Fibroblast of upper back skin (primary cell): ENCODE measurements at regions not wholly inside any gene's neighbourhood (a gene's known extent, or its start where the extent isn't known, plus 50 kb on each side); places are given as distances from the start of the nearest gene placed in this dataset.

Experiments used
- DNase-seq: peaks from one replicate; pipeline ENCODE4 v3.0.0-alpha.2; 2013

DNA sequence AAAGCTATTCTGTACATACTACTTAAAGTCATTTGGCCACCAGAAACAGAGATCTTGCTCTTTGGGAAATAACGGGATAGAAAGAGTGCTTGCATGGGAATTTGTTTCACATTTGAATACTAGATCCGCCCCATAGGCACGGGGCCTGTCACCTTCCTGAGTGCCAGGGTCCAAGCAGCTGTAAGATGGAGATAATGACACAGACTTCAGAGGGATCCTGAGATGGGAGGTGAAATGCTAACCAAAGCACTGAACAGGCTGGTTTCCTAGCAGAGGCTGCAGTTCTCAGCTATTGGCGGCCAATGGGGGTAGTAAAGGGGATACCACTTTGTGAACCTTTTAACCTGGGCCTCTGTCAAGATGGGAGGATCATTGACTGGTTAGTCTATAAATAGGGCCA is 225.4 kb downstream of the IRF8 start:
- no peak for DNase-seq

DNA sequence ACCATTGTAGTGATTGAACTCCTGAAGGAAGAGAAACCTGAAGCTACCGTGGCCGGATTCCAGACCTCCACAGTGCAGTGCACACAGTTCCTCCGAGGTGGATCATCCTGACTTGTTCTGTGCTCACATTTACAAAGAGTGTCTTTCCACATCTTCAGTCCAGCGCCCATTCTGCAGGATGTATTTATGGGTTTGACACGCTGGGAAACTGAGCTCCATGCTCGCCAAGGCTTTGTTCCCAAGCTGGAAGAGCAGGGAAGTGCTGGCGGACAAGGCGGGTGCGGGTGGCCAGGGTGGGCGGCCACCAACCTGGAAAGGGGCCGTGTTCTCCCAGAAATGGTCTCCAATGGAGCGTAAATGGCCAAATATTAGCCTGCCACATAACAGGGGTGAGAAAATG is 227.9 kb downstream of the IRF8 start:
- no peak for DNase-seq

DNA sequence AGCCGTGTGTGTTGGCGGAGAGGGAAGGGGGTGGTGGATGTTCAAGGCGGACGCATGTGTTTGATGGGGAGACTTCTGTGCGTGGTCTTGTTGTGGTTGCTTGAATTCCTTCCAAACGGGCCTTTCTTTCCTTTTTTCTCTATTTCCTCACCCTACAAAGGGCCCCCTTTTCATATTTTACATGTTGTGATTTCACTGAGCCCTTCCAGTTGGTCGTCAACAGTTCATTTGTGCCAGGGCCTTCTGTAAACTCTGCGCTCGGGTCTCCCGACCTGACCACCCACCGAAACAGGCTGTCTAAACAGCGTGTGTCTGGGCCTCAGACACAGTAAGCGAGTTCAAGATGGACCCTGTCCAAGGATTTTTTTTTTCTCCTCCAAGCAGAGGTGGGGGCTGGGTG is 228.4 kb downstream of the IRF8 start:
- DNase-seq: no peak

DNA sequence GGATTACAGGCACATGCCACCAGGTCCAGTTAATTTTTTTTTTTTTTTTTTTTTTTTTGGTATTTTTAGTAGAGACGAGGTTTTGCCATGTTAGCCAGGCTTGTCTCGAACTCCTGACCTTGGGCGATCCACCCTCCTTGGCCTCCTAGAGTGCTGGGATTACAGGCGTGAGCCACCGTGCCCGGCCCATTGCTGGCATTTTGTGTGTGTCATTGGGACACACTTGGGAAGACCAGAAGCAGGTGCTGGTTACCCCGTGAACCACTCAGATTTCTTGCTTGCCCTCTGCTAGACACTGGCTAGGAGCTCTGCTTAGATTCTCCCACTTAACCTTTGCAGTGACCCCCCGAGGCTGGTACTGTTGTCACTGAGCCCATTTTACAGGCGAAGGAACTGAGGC is 229.3 kb downstream of the IRF8 start:
- DNase-seq: no peak

DNA sequence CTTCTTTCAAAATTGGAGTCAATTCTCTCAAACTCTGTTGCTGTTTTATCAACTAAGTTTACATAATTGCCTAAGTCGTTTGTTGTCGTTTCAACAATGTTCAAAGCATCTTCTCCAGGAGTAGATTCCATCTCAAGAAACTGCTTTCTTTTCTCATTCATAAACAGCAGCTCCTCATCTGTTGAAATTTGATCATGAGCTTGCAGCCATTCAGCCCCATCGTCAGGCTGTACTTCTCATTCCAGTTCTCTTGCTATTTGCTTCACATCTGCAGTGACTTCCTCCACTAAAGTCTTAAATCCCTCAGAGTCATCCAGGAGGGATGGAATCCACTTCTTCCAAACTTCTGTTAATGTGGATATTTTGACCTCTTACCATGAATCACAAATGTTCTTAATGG is 230.6 kb downstream of the IRF8 start:
- no peak for DNase-seq

DNA sequence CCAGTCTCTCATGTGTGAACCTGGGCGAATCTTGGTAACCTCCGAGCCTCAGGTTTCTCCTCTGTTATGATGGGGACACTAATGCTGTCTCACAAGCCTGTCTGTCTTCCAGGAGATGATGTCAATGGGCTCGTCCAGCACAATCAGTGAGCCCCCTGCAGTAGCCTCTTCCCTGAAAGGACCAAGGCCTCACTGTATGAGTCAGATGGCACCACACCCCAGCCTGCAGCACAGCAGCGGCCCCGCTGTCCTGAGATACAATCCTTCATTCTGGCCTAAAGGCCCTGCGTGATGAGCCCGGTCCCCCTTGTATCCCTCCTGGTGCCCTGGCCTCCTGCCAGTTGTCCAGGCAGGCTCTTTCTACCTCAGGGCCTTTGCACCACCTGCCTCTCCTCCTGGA is 234.4 kb downstream of the IRF8 start:
- DNase-seq: no peak

DNA sequence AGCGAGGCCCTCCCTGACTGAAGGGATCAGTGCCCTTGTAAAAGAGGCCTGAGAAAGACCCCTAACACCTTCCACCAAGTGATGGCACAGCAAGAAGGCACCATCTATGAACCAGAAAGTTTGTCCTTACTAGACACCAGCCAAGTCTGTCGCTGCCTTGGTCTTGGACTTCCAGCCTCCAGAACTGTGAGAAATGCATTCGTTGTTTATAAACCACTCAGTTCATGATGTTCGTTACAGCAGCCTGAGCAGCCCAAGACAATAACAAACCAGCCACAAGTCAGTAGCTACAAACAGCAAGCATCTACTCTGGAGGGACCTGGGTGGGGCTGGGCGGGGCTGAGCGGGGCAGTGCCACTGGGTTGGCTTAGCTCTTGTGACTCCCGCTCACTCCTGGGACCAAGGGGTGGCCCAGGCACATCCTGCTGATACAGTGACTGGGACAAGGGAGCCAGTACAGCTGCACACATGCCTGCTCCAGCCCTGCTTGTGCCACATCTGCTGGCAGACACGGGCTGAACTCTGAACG is 234.9 kb downstream of the IRF8 start:
- no peak for DNase-seq

DNA sequence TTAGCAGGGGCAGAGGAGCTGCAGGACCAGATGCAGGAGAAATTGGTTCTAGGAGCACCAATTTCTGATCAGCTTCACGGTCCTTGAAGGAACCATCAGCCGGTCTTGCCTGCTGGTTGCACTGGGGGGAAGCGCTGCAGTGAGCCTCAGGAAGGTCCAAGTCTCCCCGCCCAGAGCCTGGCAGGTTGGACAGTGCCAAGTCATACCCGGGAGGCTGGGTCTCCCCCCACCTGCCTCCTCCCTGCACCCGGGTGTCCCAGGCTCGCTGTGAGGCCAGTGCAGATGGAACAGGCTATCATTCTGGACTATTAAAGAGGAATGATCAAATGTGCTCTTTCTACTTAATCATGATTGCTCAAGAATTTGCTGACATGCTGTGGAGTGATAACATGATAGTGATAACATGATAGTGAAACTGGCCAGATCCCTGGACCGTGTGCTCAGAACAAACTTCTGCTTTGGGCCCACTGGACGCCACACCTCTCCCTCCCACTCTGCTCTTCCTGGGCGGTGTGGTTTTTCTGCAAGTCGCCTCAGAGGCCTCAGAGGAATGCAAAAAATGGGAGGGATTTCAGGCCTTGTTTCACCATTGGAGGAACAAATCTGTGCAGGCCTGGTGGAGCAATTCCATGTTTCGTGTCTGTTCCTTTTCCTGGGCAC is 236.0 kb downstream of the IRF8 start:
- DNase-seq: no peak

DNA sequence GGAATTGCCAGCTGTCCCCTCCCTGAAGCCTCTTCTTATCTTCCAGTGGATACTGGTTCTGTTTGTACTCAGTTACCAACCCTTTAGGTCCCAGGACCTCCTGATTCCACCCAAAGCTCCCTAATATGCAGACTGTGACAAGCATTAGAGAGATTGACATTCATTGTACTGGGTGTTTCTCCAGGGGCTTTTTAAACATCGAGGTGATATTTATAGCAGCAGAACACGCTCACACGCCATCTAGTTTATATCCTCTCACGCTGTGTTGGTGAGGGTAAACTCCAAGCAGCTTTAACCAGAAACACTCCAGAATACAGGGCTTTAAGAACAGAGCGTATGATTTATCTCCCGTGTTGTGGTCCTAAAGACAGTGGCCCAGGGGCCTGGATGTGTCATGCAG is 238.4 kb downstream of the IRF8 start:
- no peak for DNase-seq

DNA sequence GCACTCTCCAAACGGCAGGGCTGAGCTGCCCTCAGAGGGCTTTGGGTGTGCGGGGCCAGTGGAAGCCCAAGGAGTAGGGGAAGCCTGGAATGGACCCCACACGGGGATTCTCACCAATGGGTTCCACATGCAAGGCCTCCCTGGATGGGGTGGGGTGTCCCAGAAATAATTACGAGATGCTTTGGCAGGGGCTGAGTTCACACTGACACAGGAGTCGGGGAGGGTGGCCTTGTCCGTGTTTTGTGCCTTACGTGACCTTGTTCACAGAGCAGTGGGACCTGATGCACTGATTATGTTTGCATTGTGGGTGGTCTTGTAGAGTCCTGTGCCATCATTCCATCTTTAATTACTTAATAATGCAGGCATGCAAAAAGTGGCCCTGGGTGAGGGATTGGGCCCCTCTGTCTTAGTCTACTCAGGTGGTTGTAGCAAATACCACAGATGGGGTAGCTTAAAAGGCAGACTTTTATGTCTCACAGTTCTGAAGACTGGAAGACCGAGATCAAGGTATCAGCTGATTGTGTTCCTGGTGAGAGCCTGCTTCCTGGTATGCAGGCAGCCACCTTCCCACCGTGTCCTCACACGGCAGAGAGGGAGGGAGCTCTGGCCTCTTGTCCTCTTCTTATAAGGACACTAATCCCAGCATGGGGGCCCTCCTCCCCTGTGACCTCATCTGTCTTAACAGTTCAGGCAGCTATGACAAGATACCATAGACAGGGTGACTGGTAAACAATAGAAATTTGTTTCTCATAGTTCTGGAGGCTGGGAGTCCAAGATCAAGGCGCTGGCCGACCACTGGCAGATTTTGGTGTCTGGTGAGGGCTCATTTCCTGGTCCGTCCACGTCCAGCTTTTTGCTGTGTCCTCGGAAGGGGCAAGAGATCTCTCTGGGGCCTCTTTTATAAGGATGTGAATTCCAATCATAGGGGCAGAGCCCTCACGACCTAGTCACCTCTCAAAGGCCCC is 239.4 kb downstream of the IRF8 start:
- no peak for DNase-seq

DNA sequence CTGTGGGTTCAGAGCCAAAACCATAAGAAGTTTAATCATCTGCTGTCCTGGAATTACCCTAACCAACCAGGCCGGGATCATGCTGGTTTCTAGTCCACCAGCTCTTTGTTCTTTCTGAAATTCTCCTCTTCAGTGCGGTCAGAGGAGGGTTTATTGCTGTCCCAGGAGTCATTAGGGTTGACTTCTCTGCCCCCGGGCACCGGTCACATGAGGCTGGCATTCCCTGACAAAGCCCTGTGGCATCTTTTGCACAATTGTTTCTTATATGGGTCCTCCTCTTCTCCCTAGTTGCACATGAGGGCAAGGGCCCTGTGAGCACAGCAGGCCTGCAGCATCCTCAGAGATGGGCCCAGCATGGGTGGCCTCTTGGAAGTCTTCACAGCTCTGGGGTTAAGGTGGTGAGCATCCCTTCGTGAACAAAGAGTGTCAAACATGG is 243.9 kb downstream of the IRF8 start:
- no peak for DNase-seq

DNA sequence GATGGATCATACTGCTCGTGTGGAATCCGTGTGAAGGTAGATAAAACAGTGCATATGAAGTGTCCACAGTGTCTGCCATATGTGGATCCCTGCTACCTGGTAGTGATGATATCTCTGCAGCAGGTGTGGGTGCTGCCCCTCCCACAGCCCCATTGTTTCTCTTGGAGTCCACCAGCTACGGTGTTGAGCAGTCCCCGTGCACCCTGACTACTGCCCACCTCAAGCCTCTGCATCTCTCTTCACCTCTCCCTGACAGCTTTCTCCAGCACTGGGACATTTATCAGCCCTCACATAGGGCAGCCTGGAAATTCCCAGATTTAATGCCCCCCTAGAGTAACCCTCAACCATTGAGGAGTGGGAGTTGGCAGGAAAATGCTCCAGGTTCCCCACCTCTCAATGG is 244.7 kb downstream of the IRF8 start:
- DNase-seq: no peak

DNA sequence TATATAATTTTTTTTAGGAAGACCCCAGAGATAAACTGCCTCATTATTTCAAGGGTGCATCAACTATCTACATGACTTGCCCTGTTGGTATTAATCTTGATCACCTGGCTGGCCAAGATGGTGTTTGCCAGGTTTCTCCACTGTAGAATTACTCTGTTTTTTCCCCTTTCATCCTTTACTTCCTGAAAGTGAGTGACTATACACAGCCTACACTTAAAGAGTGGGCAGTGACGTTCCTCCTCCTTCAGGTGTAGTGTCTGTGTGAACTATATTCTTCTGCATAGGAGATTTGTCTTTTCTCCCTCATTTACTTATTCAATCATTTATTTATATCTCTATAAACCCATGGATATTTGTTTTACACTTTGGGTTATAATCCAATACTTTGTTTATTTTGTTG is 246.7 kb downstream of the IRF8 start:
- DNase-seq: no peak

DNA sequence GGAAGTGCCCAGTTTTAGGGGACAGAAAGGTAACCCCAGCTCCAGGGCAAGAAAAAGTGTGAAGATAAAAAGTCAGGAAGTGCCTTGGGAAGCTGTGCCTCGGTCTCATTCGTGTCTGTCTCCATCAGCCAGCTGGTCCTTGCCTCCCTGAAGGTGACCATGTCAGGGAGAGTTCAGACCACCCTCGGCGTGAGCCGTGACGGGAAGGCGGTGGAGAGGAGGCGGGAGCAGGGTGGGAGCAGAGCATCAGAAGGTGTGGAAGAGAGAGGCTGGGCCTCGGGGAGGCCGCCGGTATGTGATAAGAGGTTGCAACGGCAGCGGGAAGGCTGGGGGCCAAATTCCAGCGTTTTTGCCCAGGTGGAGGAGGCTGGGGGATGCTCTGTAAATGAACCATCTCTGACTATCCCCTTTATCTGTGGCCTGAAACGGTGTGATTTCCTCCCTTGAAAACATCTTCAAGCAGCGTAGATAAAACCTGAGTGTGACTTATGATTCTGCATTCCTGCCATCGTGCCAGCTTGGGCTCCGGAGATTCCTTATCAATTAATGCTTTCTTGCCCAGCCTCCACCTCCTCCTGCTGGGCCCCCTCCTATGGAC is 251.8 kb downstream of the IRF8 start:
- DNase-seq: no peak

DNA sequence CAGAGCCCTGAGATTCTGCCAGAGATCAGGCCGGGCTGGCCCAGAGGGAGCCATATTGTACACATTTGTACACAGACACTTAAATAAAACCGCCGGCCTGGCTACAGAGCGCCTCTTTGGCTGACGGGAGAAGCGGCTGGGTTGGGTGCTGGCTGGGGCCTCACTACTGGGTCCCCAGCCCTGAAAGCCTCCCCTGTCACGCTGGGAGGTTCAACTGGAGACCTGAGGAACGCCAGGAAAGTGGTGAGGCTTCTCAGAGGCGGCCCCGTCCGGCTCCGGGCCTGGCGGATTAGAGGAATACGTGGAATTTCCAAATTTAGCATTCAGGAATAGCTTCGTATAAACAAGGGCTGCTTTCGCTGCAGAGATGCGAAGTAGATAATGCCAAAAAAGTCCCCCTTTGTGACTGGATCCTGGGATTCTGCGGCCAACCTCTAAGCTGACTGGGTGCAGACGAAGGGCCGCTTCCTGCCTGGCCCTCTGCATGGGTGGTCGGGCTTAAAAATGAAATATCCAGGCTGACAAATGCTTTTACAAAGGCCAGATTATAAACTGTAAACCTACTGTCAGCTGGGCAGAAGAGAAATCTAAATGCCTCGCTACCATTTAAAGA is 252.4 kb downstream of the IRF8 start:
- no peak for DNase-seq

DNA sequence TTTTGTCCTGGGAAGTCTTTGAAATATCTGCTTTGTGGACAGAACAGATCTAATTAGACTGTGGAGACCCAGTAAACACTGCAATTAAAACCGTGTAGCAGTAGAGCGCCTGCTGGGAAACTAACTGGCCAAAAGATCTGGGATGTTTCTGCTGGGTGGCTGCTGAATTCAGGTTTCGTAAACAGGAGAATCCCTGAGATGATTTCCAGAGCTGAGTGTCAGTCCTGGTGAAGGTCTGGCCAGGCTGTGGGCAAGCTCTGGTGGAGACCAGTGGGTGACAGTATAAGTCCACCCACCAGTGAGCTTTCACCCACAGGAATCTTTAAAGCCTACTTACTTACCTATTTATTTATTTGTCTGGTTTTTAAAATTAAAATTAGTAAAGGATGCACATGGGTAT is 257.2 kb downstream of the IRF8 start:
- DNase-seq: no peak

DNA sequence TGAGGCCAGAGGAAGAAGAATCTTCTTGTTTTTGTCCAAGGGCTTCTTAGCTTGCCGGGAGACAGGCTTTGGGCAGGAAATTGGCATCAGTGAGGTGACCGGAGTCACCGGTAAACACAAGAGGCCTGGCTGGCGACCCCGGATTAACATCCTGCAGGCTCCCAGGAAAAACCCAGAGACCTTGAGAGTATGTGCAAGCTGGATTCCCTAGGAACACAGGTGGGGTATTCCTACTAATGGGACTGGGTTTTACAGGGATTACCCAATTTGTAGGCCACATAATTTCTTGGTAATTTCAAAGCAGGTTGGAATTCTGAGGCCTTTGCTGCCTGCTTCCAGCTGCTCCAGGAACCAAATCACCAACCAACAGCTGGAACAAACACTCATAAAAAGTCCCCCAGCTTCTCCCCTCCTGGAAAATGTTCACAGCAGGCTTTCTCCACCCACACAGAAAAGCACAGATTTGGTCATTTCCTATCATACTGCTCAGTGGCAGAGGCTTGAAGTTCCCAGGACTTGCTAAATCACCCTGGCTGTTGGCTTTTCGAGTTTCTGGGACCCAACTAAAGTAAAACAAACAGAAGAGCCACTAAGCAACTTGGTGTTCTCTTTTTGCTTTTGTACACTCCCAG is 258.8 kb downstream of the IRF8 start:
- DNase-seq: no peak

DNA sequence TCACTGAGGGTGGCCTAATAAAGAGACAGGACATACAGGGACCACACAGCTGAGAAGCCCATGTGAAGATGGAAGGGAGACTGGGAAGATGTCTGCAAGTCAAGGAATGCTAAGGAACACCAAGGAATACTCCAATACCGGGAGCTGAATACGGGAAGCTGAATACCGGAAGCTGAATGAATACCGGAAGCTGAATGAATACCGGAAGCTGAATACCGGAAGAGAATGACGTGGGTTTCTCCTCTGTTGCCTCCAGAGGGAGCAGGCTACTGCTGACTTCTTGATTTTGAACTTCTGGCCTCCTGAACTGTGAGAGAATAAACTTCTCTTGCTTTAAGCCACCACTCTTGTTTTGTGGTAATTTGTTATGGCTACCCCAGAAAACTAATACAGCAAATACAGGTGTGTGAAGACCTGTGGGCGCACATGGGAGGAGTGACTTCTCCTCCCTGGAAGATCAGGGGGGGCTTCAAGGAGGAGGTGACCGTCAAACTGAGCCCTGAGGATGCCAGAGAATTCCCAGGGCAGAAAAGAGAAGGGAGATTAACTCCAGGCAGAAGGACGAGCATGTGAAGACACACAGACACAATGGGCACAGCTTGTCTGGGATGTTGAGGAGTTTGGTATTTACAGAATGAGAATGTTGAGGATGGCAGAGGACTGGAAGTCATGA is 259.9 kb downstream of the IRF8 start:
- peak; percentile 3 for DNase-seq

DNA sequence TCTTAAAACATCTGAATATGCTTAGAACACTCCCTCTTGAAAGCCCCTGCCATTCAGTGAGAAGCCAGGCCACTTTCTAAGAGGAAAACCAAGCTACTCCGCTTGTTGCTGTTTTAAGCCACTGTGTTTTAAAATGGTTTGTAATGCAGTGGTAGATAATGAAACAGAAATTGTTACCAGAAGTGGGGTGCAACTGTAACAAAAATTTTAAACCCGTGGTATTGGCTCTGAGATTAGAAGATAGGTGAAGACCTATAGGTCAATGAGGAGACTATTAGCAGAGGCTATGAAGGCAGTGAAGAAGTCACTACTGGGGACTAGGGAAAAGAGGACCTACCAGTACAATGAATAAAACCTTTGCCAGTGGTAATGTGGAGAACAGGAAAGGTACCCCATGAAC is 266.5 kb downstream of the IRF8 start:
- DNase-seq: no peak

DNA sequence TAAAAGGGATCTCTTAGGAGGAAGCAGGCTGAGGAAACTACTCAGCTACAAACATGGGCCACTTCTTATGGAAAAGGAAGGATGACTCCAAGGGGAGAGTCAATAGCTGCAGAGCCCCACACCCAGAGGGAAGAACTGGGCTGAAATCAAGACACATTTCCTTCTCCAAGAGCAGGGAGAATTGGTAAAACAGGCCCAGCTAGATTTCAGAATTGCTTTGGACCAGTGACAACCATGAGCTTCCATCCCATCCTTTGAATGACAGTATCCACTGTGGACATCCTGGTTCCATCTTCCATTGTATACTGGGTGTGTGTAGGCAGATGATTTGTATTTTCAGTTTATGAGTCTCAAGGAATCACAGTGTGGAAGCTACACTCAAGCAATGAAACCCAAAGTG is 267.5 kb downstream of the IRF8 start:
- no peak for DNase-seq

DNA sequence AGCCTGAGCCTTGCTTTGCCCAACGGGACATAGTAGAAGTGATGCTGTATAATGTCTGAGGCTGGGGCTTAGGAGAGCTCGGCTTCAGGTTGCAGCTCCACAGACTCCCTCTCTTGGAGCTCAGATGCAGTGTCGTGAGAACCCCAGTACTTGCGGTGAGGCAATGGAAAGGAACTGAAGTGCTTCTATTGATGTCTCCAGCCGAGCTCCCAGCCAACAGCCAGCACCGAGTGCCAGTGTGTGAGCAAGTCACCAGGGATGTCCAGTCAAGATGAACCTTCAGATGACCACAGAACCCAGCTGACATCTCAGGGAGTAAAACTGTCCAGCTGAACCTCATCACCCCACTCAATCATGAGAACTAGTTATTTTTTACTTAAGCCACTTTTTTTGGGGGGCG is 268.1 kb downstream of the IRF8 start:
- no peak for DNase-seq

DNA sequence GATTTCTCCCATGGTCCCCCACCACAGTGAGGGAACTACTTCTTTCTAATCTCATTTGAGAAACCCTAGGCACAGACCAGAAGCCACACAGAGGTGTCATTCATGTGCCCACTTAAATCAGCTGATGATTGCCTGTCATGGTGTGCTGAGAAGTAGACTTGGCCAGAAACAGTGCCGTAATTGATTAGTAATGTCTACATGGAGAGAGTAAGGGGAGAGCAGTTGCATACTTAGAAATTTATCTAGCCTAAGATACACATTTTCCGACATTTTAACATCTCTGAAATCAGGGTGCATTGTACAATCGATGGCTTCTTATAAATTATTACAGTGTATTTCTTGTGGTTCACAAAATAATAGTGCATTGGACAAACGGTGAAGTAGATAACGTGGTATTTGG is 271.8 kb downstream of the IRF8 start:
- DNase-seq: no peak
